Memory B cell (primary cell): ENCODE measurements at regions not wholly inside any gene's neighbourhood (a gene's known extent, or its start where the extent isn't known, plus 50 kb on each side); places are given as distances from the start of the nearest gene placed in this dataset.

Source experiments
- ATAC-seq: fragments of 150-1000 bp; cut with Tn5 transposase; 2 replicates; pipeline ENCODE4 v1.10.0; 2021; ENCODE audit warnings: low read depth, mild to moderate bottlenecking, moderate library complexity
- DNase-seq, 2 donors: peaks; one replicate each; pipeline ENCODE4 v3.0.0; 2022; ENCODE audit warnings: low spot score in 2 of 2
- H3K27ac Mint-ChIP-seq: one replicate; pipeline ENCODE4 v1.8.0; 2022; ENCODE audit warnings: mild to moderate bottlenecking, moderate library complexity, mixed read lengths
- H3K27me3 Mint-ChIP-seq: one replicate; pipeline ENCODE4 v1.8.0; 2022; ENCODE audit warnings: mixed read lengths
- H3K36me3 Mint-ChIP-seq: one replicate; pipeline ENCODE4 v1.8.0; 2022; ENCODE audit warnings: mild to moderate bottlenecking, mixed read lengths
- H3K4me1 Mint-ChIP-seq: one replicate; pipeline ENCODE4 v1.8.0; 2022; ENCODE audit warnings: mixed read lengths
- H3K4me3 Mint-ChIP-seq: one replicate; pipeline ENCODE4 v1.8.0; 2022; ENCODE audit warnings: mild to moderate bottlenecking, moderate library complexity, mixed read lengths
- H3K9me3 Mint-ChIP-seq: one replicate; pipeline ENCODE4 v1.8.0; 2022; ENCODE audit warnings: mixed read lengths

DNA sequence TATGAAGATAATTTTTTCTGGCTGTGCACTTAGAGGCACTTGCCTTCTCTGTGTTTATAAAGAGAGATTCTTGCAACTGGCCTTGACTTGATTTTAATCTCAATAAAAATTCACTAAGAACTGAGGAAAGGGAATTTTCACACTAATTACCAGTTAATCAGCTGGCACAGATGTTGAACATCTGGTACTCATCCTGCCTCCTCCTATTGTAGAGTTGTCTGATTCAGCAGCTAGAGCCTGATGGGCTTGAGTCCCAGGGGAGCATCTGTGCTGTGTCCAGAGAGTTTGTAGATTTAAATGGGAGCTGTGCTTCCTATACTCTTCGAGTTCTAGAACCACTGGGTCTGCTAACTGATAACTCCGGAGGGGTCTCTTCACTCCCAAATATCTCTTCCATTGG is 50.7 kb upstream of the ADRA1D start:
- no peak for ATAC-seq
- H3K4me1 Mint-ChIP-seq: no peaks in the 10 kb centered on the region
- peaks cover 14% of the 10 kb centered on the region for H3K27me3 Mint-ChIP-seq
- H3K9me3 Mint-ChIP-seq: peaks cover 3% of the 10 kb centered on the region
- H3K4me3 Mint-ChIP-seq: no peak overlapping the region
- no peak for DNase-seq
- H3K36me3 Mint-ChIP-seq: no peaks in the 10 kb centered on the region
- no peak overlapping the region for H3K27ac Mint-ChIP-seq

DNA sequence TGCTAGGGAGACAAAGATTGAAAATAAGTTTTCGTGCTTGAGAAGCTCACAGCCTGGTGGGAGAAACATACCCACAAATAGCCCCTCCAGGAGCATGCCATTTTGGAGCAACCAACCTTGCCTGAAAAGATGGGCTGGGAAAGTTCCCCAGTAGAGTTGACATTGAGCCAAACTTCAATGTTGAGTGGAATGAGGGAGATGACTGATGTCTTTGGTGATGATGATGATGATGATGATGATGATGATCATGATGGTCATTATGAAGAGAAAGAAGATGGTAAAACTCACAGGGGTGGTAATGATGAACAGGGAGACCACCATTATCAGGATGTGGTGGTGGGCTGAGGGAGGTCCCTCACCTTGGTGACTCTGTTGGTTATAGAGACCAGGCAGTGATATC is 50.1 kb upstream of the ADRA1D start:
- peaks cover 14% of the 10 kb centered on the region for H3K27me3 Mint-ChIP-seq

More for the DNA sequence above, 50.1 kb upstream of the ADRA1D start:
- ATAC-seq: no peak
- Mint-ChIP-seq H3K27ac (no peak overlapping the region), H3K9me3 (peaks cover 3% of the 10 kb centered on the region), H3K4me3 (no peak overlapping the region), H3K36me3 (no peaks in the 10 kb centered on the region), H3K4me1 (no peaks in the 10 kb centered on the region)
- DNase-seq: no peak
